Liver (tissue), 3 donors: ENCODE measurements at regions not wholly inside any gene's neighbourhood (a gene's known extent, or its start where the extent isn't known, plus 50 kb on each side); places are given as distances from the start of the nearest gene placed in this dataset.

ENCODE experiments used
- ATF3 ChIP-seq: IDR thresholded peaks from 2 replicates; pipeline ENCODE4 v1.6.1; 2016; ENCODE audit warnings: antibody characterized with exemption
- CTCF ChIP-seq: fragments of 150-350 bp; IDR thresholded peaks from 2 replicates; pipeline ENCODE4 v1.5.1; 2017; ENCODE audit warnings: improper control_type of control experiment, low read depth, low read length; ENCODE audit not compliant: missing input control
- MAX ChIP-seq: IDR thresholded peaks from 2 replicates; pipeline ENCODE4 v1.6.1; 2016; ENCODE audit warnings: antibody characterized with exemption
- RAD21 ChIP-seq, 2 donors: IDR thresholded peaks; 2 replicates each; pipeline ENCODE4 v1.6.1; 2016; ENCODE audit warnings: antibody characterized with exemption in 2 of 2, mild to moderate bottlenecking in 2 of 2
- donor health status: healthy.
- donor health status: healthy.

- no peak for TF ChIP-seq ATF3
- no peak for TF ChIP-seq RAD21 (IDR thresholded peaks at IDR 0.05)
- no peak for TF ChIP-seq CTCF
- TF ChIP-seq MAX: no peak
These were observed 86.5 kb downstream of the ERCC5 start for GRCh38 chr13:102932331-102932730.
